PFSK-1 (cell line): ENCODE measurements at regions not wholly inside any gene's neighbourhood (a gene's known extent, or its start where the extent isn't known, plus 50 kb on each side); places are given as distances from the start of the nearest gene placed in this dataset.

Experiments used
- FOXP2 ChIP-seq: optimal IDR thresholded peaks from 2 replicates; pipeline ENCODE3; 2011; ENCODE audit warnings: borderline replicate concordance, control low read depth, inconsistent platforms; ENCODE audit not compliant: insufficient read depth; ENCODE audit errors: extremely low read length, extremely low read depth
- POLR2AphosphoS5 ChIP-seq: IDR thresholded peaks from 2 replicates; pipeline ENCODE4 v1.6.1; 2012; ENCODE audit warnings: low read depth, mild to moderate bottlenecking, control low read depth, low read length, moderate library complexity
- SIN3A ChIP-seq: IDR thresholded peaks from 2 replicates; pipeline ENCODE4 v1.6.1; 2012; ENCODE audit warnings: mild to moderate bottlenecking, low read length, moderate library complexity, borderline replicate concordance; ENCODE audit not compliant: insufficient read depth
- TAF1 ChIP-seq: IDR thresholded peaks from 2 replicates; pipeline ENCODE4 v1.6.1; 2012; ENCODE audit warnings: low read length, control low read depth, borderline replicate concordance; ENCODE audit not compliant: insufficient read depth
- TF ChIP-seq, protein P1 (sequence below), 2 experiments: IDR thresholded peaks; 2 replicates each; pipeline versions ENCODE4 v1.6.1 to v1.8.0; 2011 to 2012; ENCODE audit warnings: low read depth in 2 of 2, low read length in 2 of 2, control low read depth in 1 of 2, inconsistent platforms in 1 of 2, mild to moderate bottlenecking in 1 of 2, moderate library complexity in 1 of 2; ENCODE audit not compliant: insufficient read depth in 1 of 2

DNA sequence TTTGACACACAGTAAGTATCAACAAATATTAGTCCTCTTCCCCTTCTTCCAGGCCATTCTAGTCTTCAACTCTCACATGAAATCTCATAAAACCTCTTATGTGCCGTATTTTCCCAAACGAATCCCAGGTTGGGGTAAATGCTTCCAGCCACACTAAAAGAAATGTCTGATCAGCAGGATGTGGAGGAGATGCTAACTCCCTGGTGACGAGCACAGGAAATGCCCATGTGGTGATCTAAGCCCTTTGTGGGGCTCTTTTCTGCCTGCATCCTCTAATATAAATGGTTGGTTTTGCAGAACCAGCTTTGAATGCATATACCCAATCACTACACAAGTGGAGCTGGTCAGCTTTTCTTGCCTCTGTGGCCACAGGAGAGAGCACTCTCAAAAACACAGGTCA is 498.2 kb upstream of the ERCC4 start:
- TF ChIP-seq POLR2AphosphoS5 (no peak), FOXP2 (no peak), TAF1 (no peak), SIN3A (no peak)
- TF ChIP-seq, protein P1, sequence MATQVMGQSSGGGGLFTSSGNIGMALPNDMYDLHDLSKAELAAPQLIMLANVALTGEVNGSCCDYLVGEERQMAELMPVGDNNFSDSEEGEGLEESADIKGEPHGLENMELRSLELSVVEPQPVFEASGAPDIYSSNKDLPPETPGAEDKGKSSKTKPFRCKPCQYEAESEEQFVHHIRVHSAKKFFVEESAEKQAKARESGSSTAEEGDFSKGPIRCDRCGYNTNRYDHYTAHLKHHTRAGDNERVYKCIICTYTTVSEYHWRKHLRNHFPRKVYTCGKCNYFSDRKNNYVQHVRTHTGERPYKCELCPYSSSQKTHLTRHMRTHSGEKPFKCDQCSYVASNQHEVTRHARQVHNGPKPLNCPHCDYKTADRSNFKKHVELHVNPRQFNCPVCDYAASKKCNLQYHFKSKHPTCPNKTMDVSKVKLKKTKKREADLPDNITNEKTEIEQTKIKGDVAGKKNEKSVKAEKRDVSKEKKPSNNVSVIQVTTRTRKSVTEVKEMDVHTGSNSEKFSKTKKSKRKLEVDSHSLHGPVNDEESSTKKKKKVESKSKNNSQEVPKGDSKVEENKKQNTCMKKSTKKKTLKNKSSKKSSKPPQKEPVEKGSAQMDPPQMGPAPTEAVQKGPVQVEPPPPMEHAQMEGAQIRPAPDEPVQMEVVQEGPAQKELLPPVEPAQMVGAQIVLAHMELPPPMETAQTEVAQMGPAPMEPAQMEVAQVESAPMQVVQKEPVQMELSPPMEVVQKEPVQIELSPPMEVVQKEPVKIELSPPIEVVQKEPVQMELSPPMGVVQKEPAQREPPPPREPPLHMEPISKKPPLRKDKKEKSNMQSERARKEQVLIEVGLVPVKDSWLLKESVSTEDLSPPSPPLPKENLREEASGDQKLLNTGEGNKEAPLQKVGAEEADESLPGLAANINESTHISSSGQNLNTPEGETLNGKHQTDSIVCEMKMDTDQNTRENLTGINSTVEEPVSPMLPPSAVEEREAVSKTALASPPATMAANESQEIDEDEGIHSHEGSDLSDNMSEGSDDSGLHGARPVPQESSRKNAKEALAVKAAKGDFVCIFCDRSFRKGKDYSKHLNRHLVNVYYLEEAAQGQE (IDR thresholded peaks at IDR 0.05; ENCODE audit: insufficient read depth in 1 of 2, low read depth in 2 of 2, low read length in 2 of 2): no peak
